Hypothalamus (tissue), 51 donors: ENCODE measurements at regions not wholly inside any gene's neighbourhood (a gene's known extent, or its start where the extent isn't known, plus 50 kb on each side); places are given as distances from the start of the nearest gene placed in this dataset.
A peak's percentile ranks its signal among the peaks of the same experiment; 100 is the strongest.
"Not testable (repeated sequence)": the region's sequence is repeated elsewhere in the genome, so short reads cannot be mapped to it uniquely, and the experiment has no call there.

Experiments used
- DNase-seq, 51 donors: peaks; one replicate each; lab custom pipeline; 2025; lab: John Stamatoyannopoulos, UW

GRCh38 chr2:153532140-153532539 is 53.6 kb upstream of the RPRM start:
- DNase-seq = no peak

GRCh38 chr2:153533803-153534202 is 55.2 kb upstream of the RPRM start:
- DNase-seq = not testable (repeated sequence)

- DNase-seq = not testable (repeated sequence)
Measured at GRCh38 chr2:153534590-153534989, 56.0 kb upstream of the RPRM start.

- no peak for DNase-seq
Measured at GRCh38 chr2:153536115-153536514, 57.6 kb upstream of the RPRM start.

- DNase-seq = not testable (repeated sequence)
Measured at GRCh38 chr2:153538102-153538501, 59.5 kb upstream of the RPRM start.

- DNase-seq = peak in 1 of 51 donors; percentile 29
Measured at GRCh38 chr2:153543635-153544071, 65.1 kb upstream of the RPRM start.

- no peak for DNase-seq
Measured at GRCh38 chr2:153546358-153546757, 67.8 kb upstream of the RPRM start.

GRCh38 chr2:153548536-153548935 is 70.0 kb upstream of the RPRM start:
- DNase-seq = no peak

- DNase-seq = no peak
Measured at GRCh38 chr2:153551698-153552097, 73.1 kb upstream of the RPRM start.

- no peak for DNase-seq
Measured at GRCh38 chr2:153557211-153557610, 78.6 kb upstream of the RPRM start.

- DNase-seq = no peak
Measured at GRCh38 chr2:153557714-153558113, 79.2 kb upstream of the RPRM start.

- DNase-seq = no peak
Measured at GRCh38 chr2:153558247-153558646, 79.7 kb upstream of the RPRM start.

- DNase-seq = no peak
Measured at GRCh38 chr2:153567367-153567766, 88.8 kb upstream of the RPRM start.

- DNase-seq = no peak
Measured at GRCh38 chr2:153568105-153568504, 89.5 kb upstream of the RPRM start.

GRCh38 chr2:153575171-153575853 is 96.8 kb upstream of the RPRM start:
- DNase-seq = no peak

- no peak for DNase-seq
Measured at GRCh38 chr2:153584244-153584643, 105.7 kb upstream of the RPRM start.

GRCh38 chr2:153588408-153588807 is 109.8 kb upstream of the RPRM start:
- DNase-seq = no peak

- DNase-seq = no peak
Measured at GRCh38 chr2:153589586-153589985, 111.0 kb upstream of the RPRM start.

- not testable (repeated sequence) for DNase-seq
Measured at GRCh38 chr2:153593086-153593485, 114.5 kb upstream of the RPRM start.

GRCh38 chr2:153595939-153596338 is 117.4 kb upstream of the RPRM start:
- no peak for DNase-seq

GRCh38 chr2:153601812-153602211 is 123.2 kb upstream of the RPRM start:
- no peak for DNase-seq

- DNase-seq = no peak
Measured at GRCh38 chr2:153604133-153604532, 125.6 kb upstream of the RPRM start.

GRCh38 chr2:153606623-153607022 is 128.1 kb upstream of the RPRM start:
- DNase-seq = no peak
